ENCODE measurements at regions not wholly inside any gene's neighbourhood (a gene's known extent, or its start where the extent isn't known, plus 50 kb on each side); places are given as distances from the start of the nearest gene placed in this dataset.

GRCh38 chr6:153856929-153857376, 182.1 kb upstream of the OPRM1 start:
- Mint-ChIP-seq H3K9me3 (peaks cover 0 to 6% (median 1%) of the 10 kb centered on the region in 11 donors), H3K27me3 (peaks cover 0 to 7% (median 2%) of the 10 kb centered on the region in 5 donors), H3K27ac (no peak overlapping the region), H3K4me3 (no peak overlapping the region), H3K36me3 (no peaks in the 10 kb centered on the region), H3K4me1 (no peaks in the 10 kb centered on the region)
- ChIA-PET CTCF (no interaction called here), POLR2A (no interaction called here)
- Histone ChIP-seq H3K9me3 (ENCODE audit: control insufficient read depth in 2 of 3, low read length in 3 of 3) (no peaks in the 10 kb centered on the region), H3K4me1 (ENCODE audit: control insufficient read depth in 2 of 2, insufficient read depth in 2 of 2, low read length in 2 of 2) (no peaks in the 10 kb centered on the region), H3K27me3 (ENCODE audit: control insufficient read depth in 2 of 2, insufficient read depth in 2 of 2, low read length in 2 of 2) (no peaks in the 10 kb centered on the region), H3K27ac (ENCODE audit: low read depth, low read length) (no peak overlapping the region), H3K4me3 (ENCODE audit: low read length) (no peak overlapping the region), H3K36me3 (ENCODE audit: control insufficient read depth in 2 of 3, insufficient read depth in 3 of 3, low read length in 3 of 3) (no peaks in the 10 kb centered on the region)
- no peak for ATAC-seq
- no peak for DNase-seq
- intact Hi-C loops (cut with micrococcal nuclease), result no loop called here

- intact Hi-C loops (cut with micrococcal nuclease), result no loop called here
- Histone ChIP-seq H3K9me3 (ENCODE audit: control insufficient read depth in 2 of 3, low read length in 3 of 3) (no peaks in the 10 kb centered on the region), H3K36me3 (ENCODE audit: control insufficient read depth in 2 of 3, insufficient read depth in 3 of 3, low read length in 3 of 3) (no peaks in the 10 kb centered on the region), H3K27ac (ENCODE audit: low read depth, low read length) (no peak overlapping the region), H3K27me3 (ENCODE audit: control insufficient read depth in 2 of 2, insufficient read depth in 2 of 2, low read length in 2 of 2) (no peaks in the 10 kb centered on the region), H3K4me1 (ENCODE audit: control insufficient read depth in 2 of 2, insufficient read depth in 2 of 2, low read length in 2 of 2) (no peaks in the 10 kb centered on the region), H3K4me3 (ENCODE audit: low read length) (no peak overlapping the region)
- ATAC-seq, result no peak
- peaks cover 0 to 5% (median 3%) of the 10 kb centered on the region in 5 donors for H3K27me3 Mint-ChIP-seq
- H3K36me3 Mint-ChIP-seq, result no peaks in the 10 kb centered on the region
- no peak overlapping the region for H3K4me3 Mint-ChIP-seq
- ChIA-PET CTCF (no interaction called here), POLR2A (no interaction called here)
- H3K9me3 Mint-ChIP-seq, result peaks cover 0 to 7% (median 0%) of the 10 kb centered on the region in 11 donors
- no peak overlapping the region for H3K27ac Mint-ChIP-seq
- H3K4me1 Mint-ChIP-seq, result no peaks in the 10 kb centered on the region
- DNase-seq, result no peak
Observed at GRCh38 chr6:153852481-153852880, 186.6 kb upstream of the OPRM1 start.

- Mint-ChIP-seq H3K9me3 (peaks cover 0 to 7% (median 0%) of the 10 kb centered on the region in 11 donors), H3K27ac (no peak overlapping the region), H3K36me3 (no peaks in the 10 kb centered on the region), H3K4me1 (no peaks in the 10 kb centered on the region), H3K4me3 (no peak overlapping the region), H3K27me3 (peaks cover 0 to 9% (median 3%) of the 10 kb centered on the region in 5 donors)
- Histone ChIP-seq H3K9me3 (ENCODE audit: control insufficient read depth in 2 of 3, low read length in 3 of 3) (no peaks in the 10 kb centered on the region), H3K27me3 (ENCODE audit: control insufficient read depth in 2 of 2, insufficient read depth in 2 of 2, low read length in 2 of 2) (no peaks in the 10 kb centered on the region), H3K4me3 (ENCODE audit: low read length) (no peak overlapping the region), H3K4me1 (ENCODE audit: control insufficient read depth in 2 of 2, insufficient read depth in 2 of 2, low read length in 2 of 2) (no peaks in the 10 kb centered on the region), H3K36me3 (ENCODE audit: control insufficient read depth in 2 of 3, insufficient read depth in 3 of 3, low read length in 3 of 3) (no peaks in the 10 kb centered on the region), H3K27ac (ENCODE audit: low read depth, low read length) (no peak overlapping the region)
- ATAC-seq (no peak), DNase-seq (no peak)
- POLR2A ChIA-PET, result no interaction called here
- CTCF ChIA-PET, result no interaction called here
- intact Hi-C loops (cut with micrococcal nuclease), result no loop called here
Observed at GRCh38 chr6:153852034-153852433, 187.0 kb upstream of the OPRM1 start.

GRCh38 chr6:153849072-153849779, 189.8 kb upstream of the OPRM1 start:
- intact Hi-C loops (cut with micrococcal nuclease), result no loop called here
- no peak overlapping the region for H3K4me3 Mint-ChIP-seq
- H3K36me3 Mint-ChIP-seq, result no peaks in the 10 kb centered on the region
- no peaks in the 10 kb centered on the region for H3K27me3 ChIP-seq (ENCODE audit: control insufficient read depth in 2 of 2, insufficient read depth in 2 of 2, low read length in 2 of 2)
- H3K27ac ChIP-seq (ENCODE audit: low read depth, low read length), result no peak overlapping the region
- no peak overlapping the region for H3K27ac Mint-ChIP-seq
- peaks cover 0 to 11% (median 3%) of the 10 kb centered on the region in 5 donors for H3K27me3 Mint-ChIP-seq
- peaks cover 0 to 7% (median 0%) of the 10 kb centered on the region in 11 donors for H3K9me3 Mint-ChIP-seq
- H3K4me1 Mint-ChIP-seq, result no peaks in the 10 kb centered on the region
- no peaks in the 10 kb centered on the region for H3K9me3 ChIP-seq (ENCODE audit: control insufficient read depth in 2 of 3, low read length in 3 of 3)
- H3K4me3 ChIP-seq (ENCODE audit: low read length), result no peak overlapping the region
- ATAC-seq (no peak), DNase-seq (no peak)
- no peaks in the 10 kb centered on the region for H3K36me3 ChIP-seq (ENCODE audit: control insufficient read depth in 2 of 3, insufficient read depth in 3 of 3, low read length in 3 of 3)
- ChIA-PET CTCF (no interaction called here), POLR2A (no interaction called here)
- H3K4me1 ChIP-seq (ENCODE audit: control insufficient read depth in 2 of 2, insufficient read depth in 2 of 2, low read length in 2 of 2), result no peaks in the 10 kb centered on the region

- H3K9me3 Mint-ChIP-seq, result no peaks in the 10 kb centered on the region
- Histone ChIP-seq H3K27ac (ENCODE audit: low read depth, low read length) (no peak overlapping the region), H3K4me3 (ENCODE audit: low read length) (no peak overlapping the region), H3K4me1 (ENCODE audit: control insufficient read depth in 2 of 2, insufficient read depth in 2 of 2, low read length in 2 of 2) (no peaks in the 10 kb centered on the region), H3K36me3 (ENCODE audit: control insufficient read depth in 2 of 3, insufficient read depth in 3 of 3, low read length in 3 of 3) (no peaks in the 10 kb centered on the region), H3K27me3 (ENCODE audit: control insufficient read depth in 2 of 2, insufficient read depth in 2 of 2, low read length in 2 of 2) (no peaks in the 10 kb centered on the region), H3K9me3 (ENCODE audit: control insufficient read depth in 2 of 3, low read length in 3 of 3) (no peaks in the 10 kb centered on the region)
- ATAC-seq (no peak), DNase-seq (no peak)
- no peak overlapping the region for H3K4me3 Mint-ChIP-seq
- intact Hi-C loops (cut with micrococcal nuclease), result no loop called here
- CTCF ChIA-PET, result no interaction called here
- H3K4me1 Mint-ChIP-seq, result no peaks in the 10 kb centered on the region
- peaks cover 0 to 7% (median 0%) of the 10 kb centered on the region in 5 donors for H3K27me3 Mint-ChIP-seq
- no peak overlapping the region for H3K27ac Mint-ChIP-seq
- POLR2A ChIA-PET, result no interaction called here
- H3K36me3 Mint-ChIP-seq, result no peaks in the 10 kb centered on the region
Observed at GRCh38 chr6:153843420-153843819, 195.6 kb upstream of the OPRM1 start.

- DNase-seq (no peak), ATAC-seq (no peak)
- intact Hi-C loops (cut with micrococcal nuclease), result no loop called here
- no peaks in the 10 kb centered on the region for H3K9me3 ChIP-seq (ENCODE audit: control insufficient read depth in 2 of 3, low read length in 3 of 3)
- H3K4me3 Mint-ChIP-seq, result no peak overlapping the region
- no peak overlapping the region for H3K4me3 ChIP-seq (ENCODE audit: low read length)
- H3K4me1 Mint-ChIP-seq, result no peaks in the 10 kb centered on the region
- no peaks in the 10 kb centered on the region for H3K9me3 Mint-ChIP-seq
- ChIA-PET CTCF (no interaction called here), POLR2A (no interaction called here)
- H3K36me3 ChIP-seq (ENCODE audit: control insufficient read depth in 2 of 3, insufficient read depth in 3 of 3, low read length in 3 of 3), result no peaks in the 10 kb centered on the region
- no peak overlapping the region for H3K27ac Mint-ChIP-seq
- H3K36me3 Mint-ChIP-seq, result no peaks in the 10 kb centered on the region
- H3K27ac ChIP-seq (ENCODE audit: low read depth, low read length), result no peak overlapping the region
- H3K27me3 ChIP-seq (ENCODE audit: control insufficient read depth in 2 of 2, insufficient read depth in 2 of 2, low read length in 2 of 2), result no peaks in the 10 kb centered on the region
- H3K4me1 ChIP-seq (ENCODE audit: control insufficient read depth in 2 of 2, insufficient read depth in 2 of 2, low read length in 2 of 2), result no peaks in the 10 kb centered on the region
- H3K27me3 Mint-ChIP-seq, result peaks cover 0 to 6% (median 0%) of the 10 kb centered on the region in 5 donors
Observed at GRCh38 chr6:153842491-153842890, 196.5 kb upstream of the OPRM1 start.

GRCh38 chr6:153840039-153840850, 198.8 kb upstream of the OPRM1 start:
- no peaks in the 10 kb centered on the region for H3K9me3 Mint-ChIP-seq
- no peaks in the 10 kb centered on the region for H3K36me3 Mint-ChIP-seq
- ATAC-seq, result no peak
- Histone ChIP-seq H3K4me3 (ENCODE audit: low read length) (no peak overlapping the region), H3K27me3 (ENCODE audit: control insufficient read depth in 2 of 2, insufficient read depth in 2 of 2, low read length in 2 of 2) (no peaks in the 10 kb centered on the region), H3K36me3 (ENCODE audit: control insufficient read depth in 2 of 3, insufficient read depth in 3 of 3, low read length in 3 of 3) (no peaks in the 10 kb centered on the region), H3K4me1 (ENCODE audit: control insufficient read depth in 2 of 2, insufficient read depth in 2 of 2, low read length in 2 of 2) (no peaks in the 10 kb centered on the region), H3K9me3 (ENCODE audit: control insufficient read depth in 2 of 3, low read length in 3 of 3) (no peaks in the 10 kb centered on the region), H3K27ac (ENCODE audit: low read depth, low read length) (no peak overlapping the region)
- POLR2A ChIA-PET, result no interaction called here
- peaks cover 0 to 5% (median 0%) of the 10 kb centered on the region in 5 donors for H3K27me3 Mint-ChIP-seq
- H3K4me1 Mint-ChIP-seq, result no peaks in the 10 kb centered on the region
- CTCF ChIA-PET, result no interaction called here
- intact Hi-C loops (cut with micrococcal nuclease), result no loop called here
- H3K4me3 Mint-ChIP-seq, result no peak overlapping the region
- H3K27ac Mint-ChIP-seq, result no peak overlapping the region
- DNase-seq, result no peak

Measured in naive thymus-derived CD4-positive, alpha-beta T cell (primary cell).